ENCODE measurements at regions not wholly inside any gene's neighbourhood (a gene's known extent, or its start where the extent isn't known, plus 50 kb on each side); places are given as distances from the start of the nearest gene placed in this dataset.

GRCh38 chr3:177681852-177682251 lies 484.6 kb upstream of the TBL1XR1 start:
- Histone ChIP-seq H2AFZ (ENCODE audit: low read length) (no peak overlapping the region), H2BK120ac (replicated peaks; ENCODE audit: low read depth, low read length) (no peak overlapping the region), H4K91ac (replicated peaks; ENCODE audit: insufficient read length, low read length) (no peak overlapping the region), H3K23ac (ENCODE audit: insufficient read length) (no peak overlapping the region), H3K23me2 (ENCODE audit: low read depth, low read length) (no peaks in the 10 kb centered on the region), H4K20me1 (replicated peaks in 1 of 2; ENCODE audit: control insufficient read depth in 1 of 2, insufficient read depth in 2 of 2, low read length in 2 of 2) (no peaks in the 10 kb centered on the region), H3K36me3 (ENCODE audit: control insufficient read depth in 2 of 4, insufficient read depth in 4 of 4, low read length in 3 of 4) (no peaks in the 10 kb centered on the region), H3K9me3 (ENCODE audit: insufficient read depth in 2 of 2, low read depth in 1 of 2, low read length in 1 of 2) (no peaks in the 10 kb centered on the region), H3K27me3 (replicated peaks in 1 of 4; ENCODE audit: control insufficient read depth in 3 of 4, extremely low read depth in 1 of 4, insufficient read depth in 3 of 4, low read length in 3 of 4) (no peaks in the 10 kb centered on the region), H3K4ac (replicated peaks; ENCODE audit: insufficient read length, low read depth, low read length) (no peak overlapping the region), H4K8ac (ENCODE audit: extremely low read depth, insufficient read depth, low read length) (no peak overlapping the region), H2AK5ac (ENCODE audit: low read depth, low read length) (no peak overlapping the region), H3K14ac (ENCODE audit: insufficient read length) (no peak overlapping the region), H3K4me3 (ENCODE audit: extremely low read depth in 1 of 4, insufficient read depth in 2 of 4, low read depth in 3 of 4, low read length in 4 of 4) (no peak overlapping the region), H2BK15ac (ENCODE audit: low read length) (no peak overlapping the region), H3K4me2 (ENCODE audit: insufficient read depth in 1 of 2, low read depth in 2 of 2, low read length in 2 of 2) (no peak overlapping the region), H3K79me2 (ENCODE audit: control insufficient read depth in 1 of 2, insufficient read depth in 2 of 2, low read length in 2 of 2) (no peaks in the 10 kb centered on the region), H3K9ac (replicated peaks in 1 of 4; ENCODE audit: extremely low read depth in 1 of 4, low read depth in 3 of 4, low read length in 3 of 4) (no peak overlapping the region), H2BK5ac (ENCODE audit: low read depth, low read length) (no peak overlapping the region), H3K79me1 (ENCODE audit: low read depth, low read length) (no peaks in the 10 kb centered on the region), H3K27ac (ENCODE audit: low read depth, low read length) (no peak overlapping the region), H3K18ac (ENCODE audit: extremely low read depth, low read length) (no peak overlapping the region), H4K5ac (ENCODE audit: insufficient read length, low read depth, low read length) (no peak overlapping the region), H2BK12ac (ENCODE audit: low read depth, low read length) (no peak overlapping the region), H3K56ac (replicated peaks; ENCODE audit: insufficient read length, low read depth, low read length) (no peak overlapping the region), H2BK20ac (ENCODE audit: low read length) (no peak overlapping the region), H3K4me1 (replicated peaks in 1 of 4; ENCODE audit: control insufficient read depth in 3 of 4, insufficient read depth in 4 of 4, low read length in 3 of 4) (peaks cover 0 to 3% (median 0%) of the 10 kb centered on the region in 4 experiments; a peak in 1 of 7 replicates)
- CTCF ChIA-PET (ENCODE audit: partially characterized antibody): interaction anchor here (0.7 to 1.4 kb wide), 2 partner anchors 9 to 28 kb away, joined by 3 to 4 read pairs; no protein-coding TSS in a partner anchor
- TF ChIP-seq ZNF274 (IDR thresholded peaks at IDR 0.05; ENCODE audit: borderline replicate concordance, extremely low read depth, low read length) (no peak), NANOG (IDR thresholded peaks at IDR 0.05; ENCODE audit: insufficient read depth, low read depth, low read length, poor library complexity, severe bottlenecking) (no peak), CHD2 (IDR thresholded peaks at IDR 0.05; ENCODE audit: low read length) (no peak), CBX8 (IDR thresholded peaks at IDR 0.05; ENCODE audit: borderline replicate concordance, low read depth, low read length) (no peak), CBX5 (IDR thresholded peaks at IDR 0.05; ENCODE audit: low read depth, low read length) (no peak), EP300 (IDR thresholded peaks at IDR 0.05; ENCODE audit: borderline replicate concordance in 1 of 2, low read depth in 2 of 2, low read length in 2 of 2) (no peak)
- DNase-seq (ENCODE audit: low read depth in 1 of 2, low spot score in 2 of 2): no peak
- POLR2A ChIA-PET (ENCODE audit: partially characterized antibody): no interaction called here
- no peak for FAIRE-seq
- WGBS, 2 experiments (ENCODE audit: extremely low coverage in 1 of 2, insufficient coverage in 1 of 2, insufficient read length in 1 of 2, insufficient replicate concordance in 2 of 2, low coverage in 1 of 2, low lambda C conversion rate in 2 of 2, missing lambda C conversion rate in 1 of 2): 83% methylated on average over 1 of the region's 2 CpGs; no CpG with 5 or more reads in 1 of the 2 experiments
